Epithelial cell of esophagus (primary cell): ENCODE measurements at regions not wholly inside any gene's neighbourhood (a gene's known extent, or its start where the extent isn't known, plus 50 kb on each side); places are given as distances from the start of the nearest gene placed in this dataset.

Experiments used
- DNase-seq: peaks from one replicate; pipeline ENCODE4 v3.0.0; 2010; ENCODE audit warnings: low read depth
- H3K4me3 ChIP-seq: 2 replicates; pipeline ENCODE4 v1.5.1; 2011; ENCODE audit warnings: mild to moderate bottlenecking, low read length, control low read depth
- CTCF ChIP-seq: IDR thresholded peaks from 2 replicates; pipeline ENCODE4 v1.5.1; 2011; ENCODE audit warnings: low read depth, mild to moderate bottlenecking, low read length, control low read depth, inconsistent platforms; ENCODE audit not compliant: insufficient read depth; ENCODE audit errors: missing control alignments

GRCh38 chr14:71362920-71363584 is 455.8 kb downstream of the PCNX1 start:
- no peak for TF ChIP-seq CTCF
- no peak for DNase-seq
- no peak overlapping the region for H3K4me3 ChIP-seq

GRCh38 chr14:71363946-71364925 is 457.0 kb downstream of the PCNX1 start:
- no peak for TF ChIP-seq CTCF
- H3K4me3 ChIP-seq: no peak overlapping the region
- no peak for DNase-seq

GRCh38 chr14:71365361-71365760 is 458.1 kb downstream of the PCNX1 start:
- no peak for TF ChIP-seq CTCF
- H3K4me3 ChIP-seq: no peak overlapping the region
- DNase-seq: no peak

GRCh38 chr14:71366861-71367260 is 459.6 kb downstream of the PCNX1 start:
- H3K4me3 ChIP-seq: no peak overlapping the region
- no peak for DNase-seq
- TF ChIP-seq CTCF: no peak

- no peak for TF ChIP-seq CTCF
- DNase-seq: peak; percentile 92
- H3K4me3 ChIP-seq: peak overlapping the region; percentile 25
Measured at GRCh38 chr14:71371711-71372396, 464.6 kb downstream of the PCNX1 start.

- TF ChIP-seq CTCF: no peak
- peak; percentile 97 for DNase-seq
- peak overlapping the region; percentile 25 for H3K4me3 ChIP-seq
Measured at GRCh38 chr14:71372411-71372838, 465.2 kb downstream of the PCNX1 start.
